NCI-H2029 (cell line): ENCODE measurements at regions not wholly inside any gene's neighbourhood (a gene's known extent, or its start where the extent isn't known, plus 50 kb on each side); places are given as distances from the start of the nearest gene placed in this dataset.

ENCODE experiments used
- DNase-seq: peaks from one replicate; lab custom pipeline; 2025; lab: John Stamatoyannopoulos, UW

DNA sequence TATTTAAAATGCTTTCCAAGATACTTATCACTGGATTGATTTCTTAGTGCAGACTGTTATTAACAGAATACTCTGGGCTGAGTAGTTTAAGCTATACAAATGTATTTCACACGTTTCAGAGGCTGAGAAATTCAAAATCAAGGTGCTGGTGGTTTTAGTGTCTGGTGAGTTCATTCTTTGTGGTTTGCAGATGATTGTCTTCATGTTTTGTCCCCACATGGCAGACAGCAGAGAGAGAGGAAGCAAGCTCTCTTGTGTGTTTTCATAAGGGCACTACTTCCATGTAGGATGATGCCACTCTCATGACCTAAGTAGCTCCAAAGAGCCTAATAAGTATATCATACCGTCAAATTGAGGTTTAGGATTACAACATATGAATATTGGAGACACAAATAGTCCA lies 1348.9 kb upstream of the FLRT2 start:
- no peak for DNase-seq

DNA sequence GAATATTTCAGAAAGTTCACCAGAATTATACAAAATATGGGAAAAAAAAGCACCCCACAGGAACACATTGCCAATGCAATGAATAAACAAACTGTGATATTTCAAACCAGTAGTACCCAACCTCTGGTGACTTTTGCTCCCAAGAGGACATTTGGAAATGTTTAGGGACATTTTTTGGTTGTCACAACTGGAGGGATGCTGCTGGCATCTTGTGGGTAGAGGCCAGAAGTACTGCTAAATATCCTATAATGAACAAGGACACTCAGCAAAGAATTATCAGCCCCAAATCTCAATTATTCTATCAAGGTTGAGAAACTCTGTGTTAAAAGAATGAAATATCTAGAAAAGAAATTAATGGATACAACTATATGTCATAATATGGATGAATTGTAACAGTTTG lies 1334.4 kb upstream of the FLRT2 start:
- DNase-seq: no peak

DNA sequence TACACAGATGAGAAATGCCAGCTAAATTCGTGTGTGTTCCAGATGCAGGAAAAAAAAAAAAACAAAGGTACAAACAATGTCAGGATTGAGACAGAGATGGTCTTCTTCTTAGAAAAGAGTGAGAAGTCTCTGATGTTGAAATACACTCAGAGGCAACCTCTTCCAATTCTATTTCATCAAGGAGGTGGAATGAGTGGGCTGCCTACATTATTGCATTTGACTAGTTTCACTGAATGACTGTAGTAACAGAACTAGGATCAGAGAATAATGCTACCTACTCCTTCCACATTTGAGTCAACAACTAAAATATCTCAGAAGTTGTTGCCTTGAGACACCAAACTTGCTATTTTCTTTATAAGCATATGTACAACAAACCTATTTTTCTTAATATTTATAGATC lies 1332.2 kb upstream of the FLRT2 start:
- DNase-seq: no peak

DNA sequence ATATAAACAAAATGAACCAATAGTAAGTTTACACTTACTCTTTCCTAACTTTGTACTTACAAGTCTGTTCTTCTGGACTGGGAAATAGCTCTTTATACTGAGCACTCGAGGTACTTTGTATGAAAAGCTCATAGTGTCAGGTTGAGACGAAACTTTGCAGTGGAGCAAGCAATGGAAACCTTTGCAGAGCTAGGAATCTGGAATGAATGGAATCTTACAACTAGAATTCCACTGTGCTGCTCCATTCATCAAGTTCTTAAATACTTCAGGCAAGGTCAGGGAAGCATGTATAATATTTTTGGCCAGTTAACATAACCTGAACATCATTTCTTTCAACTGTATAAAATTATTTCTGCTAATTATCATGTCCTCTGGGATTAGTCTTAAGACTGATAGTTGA lies 1327.5 kb upstream of the FLRT2 start:
- DNase-seq: no peak

DNA sequence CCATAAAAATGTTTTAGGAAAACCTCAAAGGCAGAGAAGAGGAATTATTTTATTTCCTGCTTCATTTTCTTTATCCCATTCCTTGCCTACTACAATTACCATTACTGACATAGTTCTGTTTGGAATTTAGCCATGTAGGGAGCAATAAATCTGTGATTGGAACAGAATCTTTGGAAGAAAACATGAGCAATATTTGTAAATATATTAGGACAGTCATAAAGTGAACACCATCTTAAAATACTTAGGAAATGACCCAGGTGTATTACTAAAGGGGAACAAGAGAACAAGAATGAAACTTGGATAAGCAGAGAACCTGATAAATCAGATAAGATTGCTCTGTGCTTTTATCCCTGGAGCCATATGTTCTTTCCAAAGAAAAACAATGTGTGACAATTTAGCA lies 1326.0 kb upstream of the FLRT2 start:
- no peak for DNase-seq

DNA sequence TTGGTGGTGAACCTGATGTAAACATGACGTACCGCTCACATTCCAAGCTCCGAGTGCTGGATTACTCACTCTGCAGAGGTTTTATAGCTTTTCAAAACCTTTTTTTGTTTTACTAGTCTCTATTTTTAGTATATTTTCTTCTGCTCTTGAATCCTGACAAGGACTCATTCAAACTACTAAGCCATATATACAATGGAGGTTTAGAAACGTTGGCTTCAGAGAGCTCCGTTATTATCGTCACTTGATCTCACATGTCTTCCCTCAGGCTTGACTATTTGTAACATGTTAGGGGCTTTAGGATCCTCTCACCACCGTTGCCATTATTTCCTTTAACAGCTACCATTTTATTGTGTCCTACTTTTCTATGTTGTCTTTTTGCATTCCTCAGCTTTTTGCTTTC lies 1321.5 kb upstream of the FLRT2 start:
- DNase-seq: no peak

DNA sequence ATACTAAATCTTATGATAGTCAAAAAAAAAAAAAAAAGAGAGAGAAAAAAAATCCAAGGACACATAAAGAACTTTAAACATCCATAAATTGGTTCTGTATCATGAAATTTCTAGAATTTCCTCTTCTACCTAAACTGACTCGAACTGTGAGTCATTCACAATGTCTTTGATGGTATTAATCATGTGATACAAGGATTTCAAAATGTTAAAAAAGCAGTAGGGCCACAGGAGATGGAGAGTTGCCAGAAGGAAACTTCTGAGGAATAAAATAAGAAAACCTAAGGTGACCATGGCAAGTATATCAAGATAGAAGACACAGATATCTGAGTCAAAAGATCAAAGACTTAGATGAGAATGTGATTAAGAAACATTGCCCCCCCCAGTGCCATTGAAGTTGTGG lies 1320.9 kb upstream of the FLRT2 start:
- DNase-seq: no peak

DNA sequence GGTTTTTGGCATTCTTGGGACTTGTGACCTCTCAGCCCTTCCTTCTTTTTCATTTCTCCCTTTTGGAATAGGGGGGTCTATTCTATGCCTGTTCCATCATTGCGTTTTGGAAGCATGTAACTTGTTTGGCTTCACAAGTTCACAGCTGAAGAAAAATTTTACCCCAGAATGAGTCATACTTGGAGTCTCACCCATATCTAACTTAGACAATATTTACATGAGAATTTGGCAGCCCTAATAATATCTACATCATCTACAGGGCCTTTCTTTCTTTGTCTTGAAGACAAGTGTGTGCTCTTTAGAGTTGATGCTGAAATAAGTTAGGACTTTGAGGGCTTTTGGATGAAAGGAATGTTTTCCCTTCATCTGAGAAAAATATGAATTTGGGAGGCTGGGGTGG lies 1312.9 kb upstream of the FLRT2 start:
- no peak for DNase-seq

DNA sequence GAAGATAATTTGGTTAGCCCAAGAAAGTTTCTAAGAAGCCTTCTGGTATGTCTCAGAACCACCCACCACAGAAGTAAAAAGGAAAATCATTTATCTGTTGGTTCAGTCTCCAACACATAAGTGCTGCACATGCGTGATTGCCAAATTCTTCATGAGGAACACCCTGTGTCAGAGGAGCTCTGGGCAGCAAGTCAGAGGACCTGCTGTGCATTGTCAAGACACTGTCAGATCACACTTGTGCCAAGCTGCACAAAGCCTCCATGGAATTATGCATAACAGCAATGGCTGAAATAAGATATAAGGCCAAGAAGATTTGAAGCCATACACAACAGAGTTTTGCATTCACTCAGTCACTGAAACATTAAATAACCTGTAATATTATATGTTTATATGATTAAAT lies 1304.7 kb upstream of the FLRT2 start:
- no peak for DNase-seq

DNA sequence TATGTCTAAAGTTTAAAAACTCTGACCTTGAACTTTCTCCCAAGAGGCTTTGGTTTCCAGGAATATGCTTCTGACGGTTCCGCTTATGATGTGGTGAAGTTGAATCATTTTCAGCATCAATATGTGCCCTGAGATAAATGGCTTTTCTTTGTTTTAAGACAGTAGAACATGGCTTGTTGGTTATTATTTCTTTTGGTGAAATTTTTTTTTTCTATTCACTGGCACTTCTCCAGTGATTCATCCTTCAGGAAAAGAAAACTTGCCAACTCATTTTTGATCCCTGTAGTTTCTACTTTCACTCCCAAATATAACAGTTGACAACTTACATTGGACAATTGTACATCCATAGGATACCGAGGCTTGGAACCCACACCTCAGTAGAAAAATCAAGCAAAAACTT lies 1301.2 kb upstream of the FLRT2 start:
- DNase-seq: no peak

DNA sequence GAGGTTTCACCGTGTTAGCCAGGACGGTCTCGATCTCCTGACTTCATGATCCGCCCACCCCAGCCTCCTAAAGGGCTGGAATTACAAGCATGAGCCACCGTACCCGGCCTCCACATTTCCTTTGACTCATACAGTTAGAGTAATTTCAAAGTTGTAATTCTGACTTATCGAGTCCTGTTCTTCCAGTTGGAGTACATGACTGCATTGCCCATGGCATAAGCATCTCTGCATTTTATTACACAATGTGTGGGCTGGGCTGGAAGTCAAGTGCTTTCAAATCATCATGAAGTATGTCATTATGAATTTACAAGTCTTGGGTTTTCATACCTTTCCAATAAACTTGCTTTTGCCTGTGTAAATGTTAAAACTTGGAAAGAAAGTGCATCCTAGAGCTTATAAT lies 1295.7 kb upstream of the FLRT2 start:
- no peak for DNase-seq

DNA sequence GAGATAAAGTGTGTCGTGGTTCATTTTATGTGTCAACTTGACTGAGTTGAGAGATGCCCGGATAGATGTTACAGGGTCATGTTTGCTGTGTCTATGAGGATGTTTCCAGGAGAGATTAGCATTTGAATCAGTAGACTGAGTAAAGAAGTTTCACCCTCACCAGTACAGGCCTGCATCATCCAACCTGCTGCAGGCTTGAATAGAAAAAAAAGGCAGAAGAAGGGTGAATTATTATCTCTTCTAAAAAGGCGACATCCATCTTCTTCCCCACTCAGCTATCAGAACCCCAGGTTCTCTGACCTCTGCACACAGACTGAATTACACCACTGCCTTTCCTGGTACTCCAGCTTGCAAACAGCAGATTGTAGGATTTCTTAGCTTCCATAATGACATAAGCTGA lies 1293.7 kb upstream of the FLRT2 start:
- no peak for DNase-seq

DNA sequence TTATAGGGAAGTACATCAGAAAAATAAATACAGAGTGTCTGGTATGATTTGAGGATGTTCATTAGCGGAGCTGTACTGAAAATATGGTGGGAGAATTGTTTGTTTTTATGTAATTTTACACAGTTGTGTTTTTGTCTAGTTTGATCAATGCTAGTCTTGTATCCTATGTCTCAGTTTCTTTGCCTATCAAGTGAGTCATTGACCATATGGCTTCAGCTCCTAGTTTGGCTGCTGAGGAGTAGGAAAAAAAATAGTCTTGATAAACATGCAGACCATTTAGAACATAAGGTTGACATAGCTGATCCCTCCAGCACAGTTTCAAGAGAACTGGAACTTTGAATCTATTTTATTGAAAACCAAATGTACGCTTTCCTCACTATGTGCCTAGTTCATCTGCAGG lies 1292.1 kb upstream of the FLRT2 start:
- DNase-seq: no peak

DNA sequence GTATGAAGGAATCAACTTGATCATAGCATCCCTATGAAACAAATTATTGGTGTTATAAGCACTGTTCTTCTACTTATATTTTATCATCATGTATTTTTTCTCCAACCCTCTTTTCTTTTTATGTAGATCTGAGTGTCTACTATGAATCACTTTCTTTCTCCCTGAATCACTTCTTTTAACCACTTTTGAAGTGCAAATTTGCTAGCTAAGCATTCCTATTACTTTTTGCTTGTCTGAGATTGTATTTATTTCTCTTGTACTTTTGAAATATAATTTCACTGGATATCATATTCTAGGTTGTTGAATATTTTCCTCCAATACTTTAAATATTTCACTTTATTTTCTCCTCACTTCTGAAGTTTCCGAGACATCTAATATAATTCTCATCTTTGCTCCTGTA lies 1282.3 kb upstream of the FLRT2 start:
- DNase-seq: no peak

DNA sequence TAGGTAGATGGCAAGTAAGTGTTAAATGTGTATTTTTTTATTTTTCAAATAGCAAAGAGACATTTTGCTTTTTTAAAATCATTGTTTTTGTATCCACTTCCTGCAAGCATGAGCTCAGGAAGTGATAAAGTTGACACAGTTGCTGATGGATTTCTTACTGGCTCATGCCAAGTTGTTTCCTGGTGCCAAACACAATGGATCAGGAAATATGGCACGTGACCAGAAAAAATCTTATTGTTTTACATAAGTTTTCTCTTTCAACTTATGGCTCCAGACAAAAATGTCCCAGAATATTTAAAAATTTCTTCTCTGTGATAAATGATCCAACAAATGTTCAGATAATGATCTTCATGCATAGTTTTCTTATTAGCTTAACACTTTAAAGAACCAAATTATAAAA lies 1279.1 kb upstream of the FLRT2 start:
- no peak for DNase-seq

DNA sequence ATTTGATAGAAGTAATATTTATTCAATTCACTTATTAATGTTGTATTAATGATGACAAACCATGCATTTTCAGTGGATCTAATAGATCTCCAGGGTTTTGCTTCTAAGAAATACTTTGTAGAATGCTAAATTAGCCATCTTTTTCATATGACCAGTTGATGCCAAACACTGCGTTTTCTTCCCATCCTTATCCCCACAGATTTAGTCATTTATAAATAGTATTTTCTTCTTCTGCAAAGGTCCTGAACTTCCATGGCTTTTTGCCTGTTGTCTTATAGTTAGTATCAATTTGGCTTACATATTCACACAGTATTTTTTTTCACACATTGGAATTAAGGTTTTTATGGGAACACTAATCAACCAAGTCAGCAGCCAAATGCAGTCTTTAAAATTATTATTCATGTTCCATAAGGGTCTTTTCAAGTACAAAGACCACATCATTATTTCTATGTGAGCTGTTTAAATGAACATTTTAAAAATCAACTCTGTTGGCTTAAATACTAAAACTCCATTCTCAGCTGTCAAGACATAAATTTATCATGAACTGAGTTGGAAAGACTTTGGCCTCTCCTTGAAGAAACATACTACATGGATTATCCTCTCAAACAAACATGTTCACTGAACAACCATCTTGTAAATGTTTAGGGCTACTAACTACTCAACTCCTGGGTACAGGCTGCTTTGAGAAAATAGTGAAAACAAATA lies 1278.4 kb upstream of the FLRT2 start:
- no peak for DNase-seq

DNA sequence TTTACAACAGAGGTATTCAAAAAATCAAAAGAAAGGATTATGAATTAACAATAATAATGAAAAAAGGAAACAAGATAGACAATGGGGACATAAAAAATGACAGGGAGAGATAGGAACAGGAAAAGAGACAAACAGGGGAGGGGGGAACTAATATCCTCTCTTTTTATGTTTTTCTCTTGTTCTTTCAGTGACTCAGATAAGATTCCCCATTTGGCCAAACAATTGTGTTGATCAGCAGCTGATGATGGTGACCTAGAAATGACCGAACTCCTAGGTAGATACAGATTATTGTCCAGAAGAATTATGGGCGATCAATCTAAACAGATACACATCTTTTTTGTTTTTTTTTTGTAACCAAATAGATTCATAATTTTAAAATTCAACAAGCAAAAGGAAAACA lies 1277.2 kb upstream of the FLRT2 start:
- no peak for DNase-seq

DNA sequence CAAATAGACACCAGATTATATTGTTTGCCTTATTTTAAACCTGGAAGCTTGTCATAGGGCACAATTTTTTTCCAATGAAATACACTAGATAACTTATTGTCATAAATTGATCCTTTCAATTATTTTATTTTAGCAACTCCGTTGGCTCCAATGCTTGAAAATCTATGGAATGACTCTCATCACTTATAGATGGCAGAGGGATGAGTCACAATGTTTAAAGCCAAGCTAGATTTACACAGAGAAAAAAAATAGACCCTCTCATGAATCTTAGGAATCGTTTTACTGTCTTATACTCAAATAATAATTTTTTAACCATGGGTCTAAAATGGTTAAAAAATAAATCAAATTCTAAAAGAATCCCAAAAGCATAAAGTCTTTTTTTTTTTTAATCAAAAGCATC lies 1276.6 kb upstream of the FLRT2 start:
- DNase-seq: no peak

DNA sequence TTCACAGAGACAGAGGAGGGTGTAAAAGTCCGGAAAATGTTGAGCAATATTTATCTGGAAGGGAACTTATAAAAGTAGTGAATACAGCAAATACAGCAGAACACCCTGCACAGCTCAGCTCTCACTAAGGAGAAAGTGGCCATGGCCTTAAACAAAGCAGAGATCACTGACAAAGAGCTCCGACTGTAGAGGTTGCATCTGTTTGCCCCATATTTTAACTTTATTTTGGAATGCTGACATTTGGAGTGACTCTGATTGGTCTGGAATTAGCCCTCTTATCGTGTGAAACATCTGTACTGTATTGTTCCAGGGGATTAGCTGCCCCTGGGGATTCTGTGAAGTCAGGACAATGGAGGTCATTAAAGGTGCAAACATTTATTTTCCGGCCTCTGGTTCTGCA lies 1275.7 kb upstream of the FLRT2 start:
- DNase-seq: no peak

DNA sequence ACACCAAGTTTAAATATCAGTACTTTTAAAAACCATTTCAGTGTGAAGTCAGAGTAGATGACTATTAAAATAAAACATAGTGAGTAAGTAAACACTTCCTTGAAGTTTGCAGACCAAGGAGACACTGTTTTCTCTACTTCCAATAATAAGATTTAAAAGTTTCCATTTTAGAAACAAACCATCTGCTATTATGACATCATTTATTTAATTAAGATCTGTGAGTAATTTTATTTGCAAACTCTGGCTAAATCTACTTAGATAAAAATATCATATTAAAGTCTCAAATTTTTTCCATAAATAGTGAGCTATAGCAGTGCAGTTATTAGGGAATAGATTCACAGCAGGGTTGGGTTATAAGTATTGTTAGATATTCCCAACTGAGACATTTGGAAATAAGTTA lies 1267.0 kb upstream of the FLRT2 start:
- no peak for DNase-seq

DNA sequence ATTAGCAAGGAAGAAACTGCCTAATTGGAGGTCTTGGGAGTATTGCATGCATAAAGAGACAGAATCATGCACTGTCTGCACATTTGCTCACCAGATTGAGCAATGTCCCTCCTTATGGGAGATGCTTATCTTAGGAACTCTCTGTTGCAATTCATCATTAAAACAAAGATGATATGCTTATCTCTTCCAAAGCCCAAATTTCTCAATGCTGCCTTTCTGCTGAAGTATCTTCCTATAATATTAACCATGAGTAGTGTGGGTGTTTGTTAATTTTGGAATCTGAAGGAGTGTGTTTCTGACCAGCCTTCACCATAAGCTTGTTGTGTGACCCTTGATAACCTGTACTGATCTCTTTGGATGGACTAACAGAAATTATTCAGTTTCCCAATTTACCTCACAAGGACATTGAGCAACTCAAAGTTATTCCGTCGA lies 1257.6 kb upstream of the FLRT2 start:
- no peak for DNase-seq

DNA sequence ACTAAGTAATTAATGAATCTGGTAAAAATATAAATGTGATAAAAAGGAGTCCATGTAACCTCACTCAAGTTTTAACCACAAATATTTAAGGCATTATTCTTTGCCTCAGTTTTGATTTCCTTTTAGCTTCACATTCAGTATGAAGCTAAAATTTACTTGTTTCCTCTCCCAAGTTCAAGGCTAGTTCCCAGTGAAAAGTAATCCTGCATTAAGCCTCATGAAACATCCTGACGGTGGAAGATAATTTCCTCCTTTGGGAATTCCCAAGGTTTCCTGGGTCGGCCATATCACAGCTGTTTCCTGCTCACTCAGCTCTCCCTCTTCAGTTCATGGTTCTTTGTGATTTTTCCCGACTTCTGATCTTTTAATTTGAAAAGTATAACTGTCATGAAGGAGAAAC lies 1256.8 kb upstream of the FLRT2 start:
- no peak for DNase-seq

DNA sequence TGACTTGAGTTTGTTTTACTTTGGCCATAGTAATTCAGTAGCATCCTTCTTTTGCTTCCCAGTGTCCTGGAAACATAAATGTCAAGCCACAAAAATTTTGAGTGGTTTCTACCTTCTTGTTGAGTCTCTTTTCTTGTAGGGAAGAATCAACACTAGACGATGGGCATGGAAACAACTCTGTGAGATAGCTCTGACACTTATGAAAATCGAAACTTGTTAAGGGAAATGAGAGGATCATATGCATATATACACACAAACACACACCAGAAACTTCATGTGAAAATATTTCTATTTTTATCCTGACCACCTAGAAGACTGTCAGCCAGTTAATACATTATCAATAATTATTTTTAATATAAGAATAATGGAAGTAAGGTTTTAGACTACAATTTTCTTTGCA lies 1247.3 kb upstream of the FLRT2 start:
- DNase-seq: no peak

DNA sequence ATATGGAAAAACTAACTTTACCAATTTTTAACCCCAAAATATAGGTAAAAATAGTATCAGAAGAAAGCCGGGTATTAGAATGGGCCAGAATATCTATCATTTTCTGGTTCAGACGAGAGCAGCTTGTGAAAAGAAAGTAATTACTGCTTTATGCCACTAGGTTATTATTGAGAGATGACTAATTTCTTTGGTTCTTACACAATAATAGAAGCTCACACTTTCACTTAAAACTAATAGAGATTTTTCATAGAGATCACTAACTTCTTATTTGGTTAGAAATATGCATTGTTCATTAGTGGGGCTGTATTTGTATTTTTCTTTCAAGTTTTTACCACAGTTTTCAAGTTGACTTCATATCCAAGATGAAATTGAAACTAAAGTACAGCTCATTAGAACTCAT lies 1241.2 kb upstream of the FLRT2 start:
- DNase-seq: no peak

DNA sequence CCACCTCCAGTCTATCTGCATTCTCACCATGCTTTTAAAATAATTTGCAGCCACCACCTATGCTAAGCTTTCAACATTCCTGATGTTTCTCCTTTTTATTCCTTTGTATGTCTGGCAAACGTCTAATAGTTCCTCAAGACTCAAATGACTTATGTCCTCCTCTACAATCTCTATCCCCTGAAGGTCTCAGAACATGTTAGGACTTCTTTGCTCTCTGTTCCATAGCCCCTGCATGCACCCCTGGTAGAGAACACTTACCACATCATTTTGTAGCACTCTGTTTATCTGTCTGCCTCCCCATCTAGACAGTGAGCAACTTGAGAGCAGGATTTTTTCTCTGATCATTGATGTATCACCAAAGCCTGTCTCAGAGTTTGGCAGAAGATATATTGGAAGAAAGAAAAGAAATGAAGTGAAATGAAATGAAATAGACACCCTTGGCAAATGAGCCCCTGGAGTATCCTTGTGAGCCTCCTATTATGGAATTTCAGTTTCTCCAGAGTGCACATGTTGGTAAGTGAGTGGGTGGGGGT lies 1231.2 kb upstream of the FLRT2 start:
- DNase-seq: no peak
